Stromal cell of bone marrow (primary cell): ENCODE measurements at regions not wholly inside any gene's neighbourhood (a gene's known extent, or its start where the extent isn't known, plus 50 kb on each side); places are given as distances from the start of the nearest gene placed in this dataset.

Experiments used
- DNase-seq: peaks from one replicate; pipeline ENCODE4 v3.0.0-alpha.2; 2012; ENCODE audit warnings: low read depth

GRCh38 chr2:216575465-216575864 lies 57.8 kb upstream of the IGFBP2 start:
- DNase-seq: no peak

DNA sequence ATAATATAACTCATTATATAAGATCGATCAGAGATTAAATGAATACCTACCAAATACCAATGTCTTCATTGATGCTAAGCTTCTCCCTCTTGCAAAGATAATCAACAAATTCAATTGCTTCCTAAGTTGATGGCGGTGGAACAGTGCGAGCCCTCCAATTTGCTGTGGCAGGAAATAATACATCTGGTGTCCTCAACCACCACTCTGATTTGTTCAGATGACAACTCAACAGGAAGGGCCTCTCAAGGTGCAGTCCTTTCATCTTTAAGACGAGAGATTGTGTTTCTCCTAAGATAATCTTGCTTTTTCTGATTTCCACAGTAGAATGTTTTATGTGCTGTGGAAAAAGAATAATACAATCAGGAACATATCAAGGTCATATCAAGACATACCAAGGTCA lies 56.6 kb upstream of the IGFBP2 start:
- no peak for DNase-seq

DNA sequence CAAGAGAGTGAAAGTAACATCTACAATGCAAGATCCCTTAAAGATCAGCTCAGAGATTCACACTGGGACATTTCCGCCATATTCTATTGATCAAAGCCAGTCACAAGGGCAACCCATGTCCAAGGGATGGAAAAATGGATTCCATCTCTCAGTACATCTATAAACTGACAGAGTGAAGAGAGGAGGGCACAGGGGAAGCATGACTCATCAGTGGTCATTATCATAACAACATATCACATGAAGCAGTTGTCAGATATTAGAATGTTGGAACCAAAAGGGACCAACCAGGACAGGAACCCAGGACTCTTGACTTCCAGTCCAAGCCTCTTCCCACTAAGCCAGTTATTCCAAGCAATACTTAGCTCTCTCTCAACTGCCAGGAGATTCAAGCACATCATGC lies 54.9 kb upstream of the IGFBP2 start:
- DNase-seq: no peak

- no peak for DNase-seq
Measured at GRCh38 chr2:216583147-216583546, 50.1 kb upstream of the IGFBP2 start.
